NT2/D1 (cell line): ENCODE measurements at regions not wholly inside any gene's neighbourhood (a gene's known extent, or its start where the extent isn't known, plus 50 kb on each side); places are given as distances from the start of the nearest gene placed in this dataset.

Source experiments
- YY1 ChIP-seq: IDR thresholded peaks from 2 replicates; pipeline ENCODE4 v1.6.1; 2011; ENCODE audit not compliant: insufficient read length, insufficient read depth
- ZNF274 ChIP-seq: IDR thresholded peaks from 2 replicates; pipeline ENCODE4 v1.6.1; 2011; ENCODE audit warnings: mild to moderate bottlenecking, low read depth, low read length

- TF ChIP-seq ZNF274, result no peak
- TF ChIP-seq YY1, result no peak
Measured at GRCh38 chr14:43260056-43260455, 1247.0 kb downstream of the FSCB start.
